ENCODE measurements at regions not wholly inside any gene's neighbourhood (a gene's known extent, or its start where the extent isn't known, plus 50 kb on each side); places are given as distances from the start of the nearest gene placed in this dataset.

DNA sequence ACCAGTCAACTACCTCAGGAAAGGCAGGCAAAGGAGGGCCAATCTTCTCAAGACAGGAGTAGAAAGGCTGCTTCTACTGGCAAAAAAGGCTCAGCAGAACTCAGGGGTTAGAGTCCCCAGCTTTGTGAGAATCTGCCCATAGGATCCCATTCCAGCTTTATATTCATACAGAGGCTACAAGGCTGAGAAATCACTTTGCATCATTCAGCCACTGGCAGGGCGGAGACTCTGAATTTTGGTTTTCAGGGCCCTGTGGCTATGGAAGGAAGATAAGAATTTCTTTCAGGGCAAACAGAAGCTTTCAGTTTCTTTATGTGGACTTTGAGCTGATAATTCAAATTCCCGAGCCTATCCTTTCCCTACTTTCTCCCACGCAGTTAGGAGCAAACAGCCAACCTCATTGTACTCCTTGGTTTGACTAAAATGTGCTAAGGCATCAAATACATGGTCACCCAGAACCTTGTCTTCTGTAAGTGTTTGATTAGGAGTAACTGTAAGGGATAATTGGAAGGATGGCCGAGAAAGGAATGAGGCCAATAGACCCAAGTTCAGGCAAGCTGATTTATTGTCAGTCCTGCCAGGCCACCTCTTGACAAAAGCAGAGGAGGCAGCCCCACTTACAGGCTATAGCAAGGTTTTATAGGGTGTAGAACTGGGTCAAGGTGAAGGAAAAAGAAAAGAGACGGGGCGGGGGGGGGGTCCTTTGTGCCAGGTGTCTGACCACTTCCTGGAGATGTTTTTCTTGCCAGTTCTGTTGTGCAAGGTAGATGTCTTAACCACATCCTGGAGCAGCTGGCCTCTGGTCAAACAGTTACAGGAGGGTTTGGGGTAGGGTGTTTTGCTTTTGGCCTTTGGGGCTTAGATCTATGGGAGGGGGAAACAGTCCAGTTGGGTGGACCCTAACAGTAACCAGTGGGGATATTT lies 165.3 kb upstream of the PPP1R2C start:
- no peak for DNase-seq (ENCODE audit: low read depth)
- TF ChIP-seq, protein P1, sequence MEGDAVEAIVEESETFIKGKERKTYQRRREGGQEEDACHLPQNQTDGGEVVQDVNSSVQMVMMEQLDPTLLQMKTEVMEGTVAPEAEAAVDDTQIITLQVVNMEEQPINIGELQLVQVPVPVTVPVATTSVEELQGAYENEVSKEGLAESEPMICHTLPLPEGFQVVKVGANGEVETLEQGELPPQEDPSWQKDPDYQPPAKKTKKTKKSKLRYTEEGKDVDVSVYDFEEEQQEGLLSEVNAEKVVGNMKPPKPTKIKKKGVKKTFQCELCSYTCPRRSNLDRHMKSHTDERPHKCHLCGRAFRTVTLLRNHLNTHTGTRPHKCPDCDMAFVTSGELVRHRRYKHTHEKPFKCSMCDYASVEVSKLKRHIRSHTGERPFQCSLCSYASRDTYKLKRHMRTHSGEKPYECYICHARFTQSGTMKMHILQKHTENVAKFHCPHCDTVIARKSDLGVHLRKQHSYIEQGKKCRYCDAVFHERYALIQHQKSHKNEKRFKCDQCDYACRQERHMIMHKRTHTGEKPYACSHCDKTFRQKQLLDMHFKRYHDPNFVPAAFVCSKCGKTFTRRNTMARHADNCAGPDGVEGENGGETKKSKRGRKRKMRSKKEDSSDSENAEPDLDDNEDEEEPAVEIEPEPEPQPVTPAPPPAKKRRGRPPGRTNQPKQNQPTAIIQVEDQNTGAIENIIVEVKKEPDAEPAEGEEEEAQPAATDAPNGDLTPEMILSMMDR (conservative IDR thresholded peaks at IDR 0.05; ENCODE audit: low read depth, low read length) = no peak
- no peak overlapping the region for H3K4me3 ChIP-seq (ENCODE audit: low read depth, low read length)

DNA sequence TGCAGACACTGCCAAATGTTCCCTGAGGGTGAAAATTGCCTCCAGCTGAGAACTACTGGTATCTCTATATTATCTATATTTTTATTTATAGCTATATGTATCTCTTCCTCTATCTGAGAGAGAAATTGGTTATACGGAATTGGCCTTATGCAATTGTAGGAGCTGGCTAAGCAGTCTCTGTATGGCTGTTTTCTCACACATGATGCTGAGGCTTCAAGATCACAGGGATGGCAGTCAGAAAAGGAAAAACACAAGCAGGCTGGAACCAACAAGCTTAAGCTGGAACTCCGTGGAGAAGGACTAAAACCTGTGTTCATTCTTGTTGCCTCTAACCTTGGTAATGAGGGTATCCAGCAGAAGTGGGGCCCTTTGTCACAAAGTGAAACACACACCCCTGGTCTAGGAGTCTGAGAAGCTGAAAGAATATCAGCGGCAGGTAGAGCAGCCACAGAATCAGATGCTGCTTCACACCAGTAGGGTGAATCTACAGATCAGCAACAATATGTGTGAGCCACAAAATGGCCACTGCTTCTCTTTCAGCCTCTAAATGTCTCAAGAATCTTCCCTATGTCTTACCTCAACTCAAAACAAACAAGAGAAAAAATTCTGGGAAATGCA lies 166.5 kb upstream of the PPP1R2C start:
- DNase-seq (ENCODE audit: low read depth) = no peak
- H3K4me3 ChIP-seq (ENCODE audit: low read depth, low read length) = no peak overlapping the region
- TF ChIP-seq, protein P1 (conservative IDR thresholded peaks at IDR 0.05; ENCODE audit: low read depth, low read length) = no peak

DNA sequence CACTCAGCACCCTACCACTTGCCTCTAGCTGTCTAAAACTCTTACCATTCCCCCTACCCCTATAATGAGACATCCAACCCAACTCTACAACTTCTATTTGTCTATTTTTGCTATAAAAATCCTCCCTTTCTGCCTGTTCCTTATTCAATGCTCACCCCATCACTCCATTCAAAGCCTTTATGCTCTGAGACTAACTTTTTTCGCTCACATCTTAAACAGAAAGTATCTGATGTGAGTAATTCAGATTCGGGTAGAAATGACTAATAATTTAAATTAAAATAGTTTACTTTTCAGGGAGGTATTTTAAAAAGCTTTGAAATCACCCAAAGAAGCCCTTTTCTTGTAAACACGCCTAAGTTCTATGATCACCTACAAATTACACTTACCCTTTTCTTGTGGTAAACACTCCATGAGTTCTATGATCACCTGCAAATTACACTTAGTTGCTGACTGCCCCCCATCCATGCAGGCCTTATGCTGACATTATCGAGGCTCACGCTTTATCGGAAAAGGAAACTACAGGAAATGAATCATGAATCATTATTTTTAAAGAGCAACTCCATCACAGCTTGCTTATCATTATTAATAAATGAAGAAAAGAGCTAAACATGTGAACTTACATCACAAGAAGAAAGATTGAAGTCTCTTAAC lies 168.7 kb upstream of the PPP1R2C start:
- DNase-seq (ENCODE audit: low read depth) = no peak
- TF ChIP-seq, protein P1 (conservative IDR thresholded peaks at IDR 0.05; ENCODE audit: low read depth, low read length) = no peak
- H3K4me3 ChIP-seq (ENCODE audit: low read depth, low read length) = no peak overlapping the region

DNA sequence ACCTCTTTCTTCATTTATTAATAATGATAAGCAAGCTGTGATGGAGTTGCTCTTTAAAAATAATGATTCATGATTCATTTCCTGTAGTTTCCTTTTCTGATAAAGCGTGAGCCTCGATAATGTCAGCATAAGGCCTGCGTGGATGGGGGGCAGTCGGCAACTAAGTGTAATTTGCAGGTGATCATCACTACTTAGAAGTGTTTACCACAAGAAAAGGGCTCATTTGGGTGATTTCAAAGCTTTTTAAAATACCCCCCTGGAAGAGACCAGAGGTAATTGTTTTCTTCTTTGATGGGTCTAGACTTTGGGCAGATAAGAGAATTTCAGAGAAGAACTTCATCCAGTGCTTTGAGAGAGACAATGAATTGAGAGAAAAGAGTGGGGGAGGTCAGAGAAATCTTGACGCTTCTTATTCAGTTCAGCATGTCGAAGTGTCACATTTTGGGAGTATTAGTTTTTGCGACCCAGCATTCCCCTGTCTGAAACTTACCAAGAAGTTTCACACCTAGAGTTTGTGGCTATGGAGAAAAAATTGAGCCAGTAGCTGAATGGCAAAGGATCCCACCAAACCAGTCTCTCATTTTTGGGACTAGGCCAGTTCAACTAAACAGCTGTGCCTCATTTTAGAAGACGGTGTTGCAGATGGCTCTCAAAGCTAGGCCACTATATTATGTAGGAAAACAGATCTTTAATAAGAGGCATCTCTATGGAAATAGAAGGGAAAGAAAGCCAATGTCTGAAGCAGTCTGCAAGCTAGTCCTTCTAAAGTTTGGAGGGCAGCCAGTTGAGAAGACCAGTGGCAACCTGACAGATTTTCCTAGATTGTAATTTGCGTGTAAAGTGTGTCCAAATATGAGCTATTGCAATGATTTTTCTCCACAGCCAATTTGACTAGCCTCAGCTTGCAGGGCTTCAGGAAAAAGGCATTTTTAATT lies 171.0 kb upstream of the PPP1R2C start:
- TF ChIP-seq, protein P1 (conservative IDR thresholded peaks at IDR 0.05; ENCODE audit: low read depth, low read length) = no peak
- H3K4me3 ChIP-seq (ENCODE audit: low read depth, low read length) = no peak overlapping the region
- no peak for DNase-seq (ENCODE audit: low read depth)

DNA sequence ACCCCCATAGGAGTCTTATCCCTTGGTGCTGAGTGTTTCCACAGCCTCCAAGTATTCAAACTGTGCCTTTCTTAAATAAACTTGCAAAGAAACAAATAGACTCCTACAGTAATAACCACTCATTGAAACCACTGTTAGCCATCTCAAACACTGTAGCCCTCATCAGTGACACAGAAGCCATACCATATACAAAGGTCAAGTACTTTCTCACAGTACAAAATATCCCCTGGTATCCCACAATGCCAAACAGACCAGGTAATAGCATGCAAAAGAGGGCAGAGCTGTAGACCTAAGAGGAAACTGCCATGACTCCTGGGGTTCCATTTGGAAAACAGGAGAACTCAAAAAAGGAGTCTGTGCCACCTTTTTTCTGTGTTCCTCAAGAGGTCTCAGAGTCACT lies 173.8 kb upstream of the PPP1R2C start:
- no peak for DNase-seq (ENCODE audit: low read depth)
- TF ChIP-seq, protein P1 (conservative IDR thresholded peaks at IDR 0.05; ENCODE audit: low read depth, low read length) = no peak
- H3K4me3 ChIP-seq (ENCODE audit: low read depth, low read length) = no peak overlapping the region

DNA sequence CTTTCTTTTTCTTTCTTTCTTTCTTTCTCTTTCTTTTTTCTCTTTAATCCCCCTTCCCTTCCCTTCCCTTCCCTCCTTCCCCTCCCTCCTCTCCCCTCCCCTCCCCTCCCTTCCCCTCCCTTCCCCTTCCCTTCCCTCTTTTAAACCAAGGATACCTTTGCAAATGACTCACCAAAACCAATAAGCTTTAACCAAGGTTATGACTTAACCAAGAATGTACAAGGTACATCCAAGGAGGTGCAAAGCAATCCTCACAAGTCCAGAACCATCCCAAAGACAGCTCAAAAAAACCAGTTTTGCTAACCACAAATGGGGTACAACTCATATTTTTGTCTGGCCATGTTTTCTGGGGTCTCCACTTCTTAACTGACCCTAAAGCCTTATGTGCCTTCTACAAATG lies 174.7 kb upstream of the PPP1R2C start:
- H3K4me3 ChIP-seq (ENCODE audit: low read depth, low read length) = no peak overlapping the region
- TF ChIP-seq, protein P1 (conservative IDR thresholded peaks at IDR 0.05; ENCODE audit: low read depth, low read length) = no peak
- DNase-seq (ENCODE audit: low read depth) = no peak

Data from epithelial cell of proximal tubule (primary cell).